SK-N-SH (cell line): ENCODE measurements at regions not wholly inside any gene's neighbourhood (a gene's known extent, or its start where the extent isn't known, plus 50 kb on each side); places are given as distances from the start of the nearest gene placed in this dataset.

Experiments used
- CHD2 ChIP-seq: fragments of 150-350 bp; IDR thresholded peaks from 2 replicates; pipeline ENCODE4 v1.6.1; 2018; ENCODE audit warnings: low read length; ENCODE audit not compliant: partially characterized antibody
- FOXJ3 ChIP-seq: sonication (generic); formaldehyde crosslinking; IDR thresholded peaks from 2 replicates; pipeline ENCODE4 v1.5.1; 2020; ENCODE audit warnings: mild to moderate bottlenecking, missing genetic modification reagents
- GABPA ChIP-seq: IDR thresholded peaks from 2 replicates; pipeline ENCODE4 v1.4.0; 2012; ENCODE audit warnings: low read depth, mild to moderate bottlenecking
- POLR2AphosphoS5 ChIP-seq: IDR thresholded peaks from 2 replicates; pipeline ENCODE4 v1.6.1; 2012; ENCODE audit warnings: low read depth, low read length
- RCOR1 ChIP-seq: fragments of 150-350 bp; IDR thresholded peaks from 2 replicates; pipeline ENCODE4 v1.6.1; 2017; ENCODE audit warnings: antibody characterized with exemption, low read length
- REST ChIP-seq: IDR thresholded peaks from 2 replicates; pipeline ENCODE4 v1.6.1; 2012; ENCODE audit warnings: mild to moderate bottlenecking, low read depth, low read length, moderate library complexity
- TF ChIP-seq, protein P1 (sequence below): fragments of 200-600 bp; sonication (generic); IDR thresholded peaks from 2 replicates; pipeline ENCODE4 v1.6.1; 2017; ENCODE audit warnings: antibody characterized with exemption, mild to moderate bottlenecking, moderate library complexity
- TF ChIP-seq, protein P2 (sequence below): IDR thresholded peaks from 2 replicates; pipeline ENCODE4 v1.4.0; 2012; ENCODE audit warnings: low read depth, borderline replicate concordance

GRCh38 chr9:19896161-19896560 lies 107.3 kb upstream of the SLC24A2 start:
- TF ChIP-seq RCOR1: no peak
- TF ChIP-seq, protein P1, sequence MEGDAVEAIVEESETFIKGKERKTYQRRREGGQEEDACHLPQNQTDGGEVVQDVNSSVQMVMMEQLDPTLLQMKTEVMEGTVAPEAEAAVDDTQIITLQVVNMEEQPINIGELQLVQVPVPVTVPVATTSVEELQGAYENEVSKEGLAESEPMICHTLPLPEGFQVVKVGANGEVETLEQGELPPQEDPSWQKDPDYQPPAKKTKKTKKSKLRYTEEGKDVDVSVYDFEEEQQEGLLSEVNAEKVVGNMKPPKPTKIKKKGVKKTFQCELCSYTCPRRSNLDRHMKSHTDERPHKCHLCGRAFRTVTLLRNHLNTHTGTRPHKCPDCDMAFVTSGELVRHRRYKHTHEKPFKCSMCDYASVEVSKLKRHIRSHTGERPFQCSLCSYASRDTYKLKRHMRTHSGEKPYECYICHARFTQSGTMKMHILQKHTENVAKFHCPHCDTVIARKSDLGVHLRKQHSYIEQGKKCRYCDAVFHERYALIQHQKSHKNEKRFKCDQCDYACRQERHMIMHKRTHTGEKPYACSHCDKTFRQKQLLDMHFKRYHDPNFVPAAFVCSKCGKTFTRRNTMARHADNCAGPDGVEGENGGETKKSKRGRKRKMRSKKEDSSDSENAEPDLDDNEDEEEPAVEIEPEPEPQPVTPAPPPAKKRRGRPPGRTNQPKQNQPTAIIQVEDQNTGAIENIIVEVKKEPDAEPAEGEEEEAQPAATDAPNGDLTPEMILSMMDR: no peak
- no peak for TF ChIP-seq CHD2
- no peak for TF ChIP-seq POLR2AphosphoS5
- no peak for TF ChIP-seq GABPA
- no peak for TF ChIP-seq REST
- TF ChIP-seq, protein P2, sequence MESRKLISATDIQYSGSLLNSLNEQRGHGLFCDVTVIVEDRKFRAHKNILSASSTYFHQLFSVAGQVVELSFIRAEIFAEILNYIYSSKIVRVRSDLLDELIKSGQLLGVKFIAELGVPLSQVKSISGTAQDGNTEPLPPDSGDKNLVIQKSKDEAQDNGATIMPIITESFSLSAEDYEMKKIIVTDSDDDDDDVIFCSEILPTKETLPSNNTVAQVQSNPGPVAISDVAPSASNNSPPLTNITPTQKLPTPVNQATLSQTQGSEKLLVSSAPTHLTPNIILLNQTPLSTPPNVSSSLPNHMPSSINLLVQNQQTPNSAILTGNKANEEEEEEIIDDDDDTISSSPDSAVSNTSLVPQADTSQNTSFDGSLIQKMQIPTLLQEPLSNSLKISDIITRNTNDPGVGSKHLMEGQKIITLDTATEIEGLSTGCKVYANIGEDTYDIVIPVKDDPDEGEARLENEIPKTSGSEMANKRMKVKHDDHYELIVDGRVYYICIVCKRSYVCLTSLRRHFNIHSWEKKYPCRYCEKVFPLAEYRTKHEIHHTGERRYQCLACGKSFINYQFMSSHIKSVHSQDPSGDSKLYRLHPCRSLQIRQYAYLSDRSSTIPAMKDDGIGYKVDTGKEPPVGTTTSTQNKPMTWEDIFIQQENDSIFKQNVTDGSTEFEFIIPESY: no peak
- TF ChIP-seq FOXJ3 (CRISPR knock-in tag): no peak
